SU-DHL-6 (cell line): ENCODE measurements at regions not wholly inside any gene's neighbourhood (a gene's known extent, or its start where the extent isn't known, plus 50 kb on each side); places are given as distances from the start of the nearest gene placed in this dataset.

ENCODE experiments used
- CTCF ChIP-seq: fragments of 200-600 bp; sonication (generic); IDR thresholded peaks from one replicate; pipeline ENCODE4 v1.5.1; 2017; ENCODE audit warnings: antibody characterized with exemption, mild to moderate bottlenecking, low read length, moderate library complexity; ENCODE audit not compliant: insufficient read depth, poor library complexity, severe bottlenecking
- EZH2phosphoT487 ChIP-seq: fragments of 200-600 bp; sonication (generic), shearing (Covaris generic); conservative IDR thresholded peaks from 2 replicates; pipeline ENCODE4 v1.6.1; 2018; ENCODE audit warnings: mild to moderate bottlenecking, antibody characterized with exemption, low read length, moderate library complexity, mixed read lengths

GRCh38 chr1:222275001-222275728 is 272.7 kb downstream of the HHIPL2 start:
- TF ChIP-seq CTCF: no peak
- no peak for TF ChIP-seq EZH2phosphoT487
